22Rv1 (cell line): ENCODE measurements at regions not wholly inside any gene's neighbourhood (a gene's known extent, or its start where the extent isn't known, plus 50 kb on each side); places are given as distances from the start of the nearest gene placed in this dataset.

Experiments used
- CTCF ChIP-seq: fragments of 450-650 bp; IDR thresholded peaks from 2 replicates; pipeline ENCODE4 v1.5.1; 2017; ENCODE audit warnings: mild to moderate bottlenecking
- ZFX ChIP-seq: fragments of 450-650 bp; IDR thresholded peaks from 2 replicates; pipeline ENCODE4 v1.6.1; 2017; ENCODE audit warnings: antibody characterized with exemption, borderline replicate concordance

DNA sequence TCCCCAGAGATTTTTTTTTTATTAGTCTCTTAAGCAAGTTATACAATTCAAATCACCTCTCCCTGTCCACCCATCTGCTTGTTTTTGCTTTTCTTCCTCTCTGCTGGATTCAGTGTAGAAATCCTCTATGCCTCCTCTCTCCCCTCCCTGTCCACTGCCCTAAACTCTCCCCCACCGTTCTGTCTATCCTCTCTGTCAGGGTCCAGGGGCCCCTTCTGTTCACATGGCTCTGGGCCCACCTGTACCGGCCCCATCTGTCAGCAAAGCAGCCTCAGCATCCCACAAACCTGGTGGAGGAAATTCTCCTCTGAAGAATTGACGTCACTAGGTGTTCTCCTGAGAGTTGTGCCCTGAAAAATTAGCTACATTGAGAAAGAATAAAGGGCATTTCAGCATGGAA is 137.6 kb upstream of the CMC1 start:
- TF ChIP-seq CTCF (no peak), ZFX (no peak)
